ENCODE measurements at regions not wholly inside any gene's neighbourhood (a gene's known extent, or its start where the extent isn't known, plus 50 kb on each side); places are given as distances from the start of the nearest gene placed in this dataset.

DNA sequence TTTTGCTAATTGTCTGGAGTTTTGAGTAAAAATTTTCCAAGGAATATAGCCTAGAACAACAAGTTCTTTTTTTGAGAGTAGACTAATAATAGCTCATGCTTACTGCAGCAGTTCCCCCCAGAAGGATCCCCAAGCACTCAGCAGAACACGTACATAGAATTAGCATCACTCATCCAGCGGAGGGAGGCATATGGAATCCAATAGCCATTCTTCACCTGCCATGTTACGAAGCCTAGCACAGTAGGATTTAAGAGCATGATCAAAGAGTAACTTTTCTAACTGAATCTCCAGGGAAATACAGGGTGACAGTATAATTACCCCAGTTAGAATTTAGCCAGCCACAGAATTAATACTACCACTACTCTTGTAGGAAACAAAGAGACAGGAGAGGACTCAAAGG is 511.7 kb upstream of the NOX3 start:
- DNase-seq: no peak

DNA sequence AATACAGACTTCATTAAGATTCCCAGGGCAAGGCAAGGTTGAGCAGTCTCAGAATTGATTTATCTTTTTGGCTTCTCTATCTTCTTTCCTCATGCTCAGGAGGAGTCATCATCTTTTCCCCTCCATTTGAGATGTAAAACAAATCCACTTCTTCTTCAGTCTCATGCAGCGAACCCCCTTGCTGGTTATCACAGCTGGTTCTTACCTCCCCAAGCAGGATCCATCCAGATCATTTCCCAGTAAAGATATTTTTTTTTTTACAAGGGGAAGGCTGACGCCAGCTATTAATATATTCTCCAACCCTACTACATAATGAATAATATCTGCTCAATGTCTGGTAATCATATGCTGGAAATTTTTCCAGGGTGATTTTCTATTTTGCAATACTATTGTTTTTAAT is 508.9 kb upstream of the NOX3 start:
- DNase-seq: no peak

- no peak for DNase-seq
These were observed 506.6 kb upstream of the NOX3 start for GRCh38 chr6:155962276-155962675.

DNA sequence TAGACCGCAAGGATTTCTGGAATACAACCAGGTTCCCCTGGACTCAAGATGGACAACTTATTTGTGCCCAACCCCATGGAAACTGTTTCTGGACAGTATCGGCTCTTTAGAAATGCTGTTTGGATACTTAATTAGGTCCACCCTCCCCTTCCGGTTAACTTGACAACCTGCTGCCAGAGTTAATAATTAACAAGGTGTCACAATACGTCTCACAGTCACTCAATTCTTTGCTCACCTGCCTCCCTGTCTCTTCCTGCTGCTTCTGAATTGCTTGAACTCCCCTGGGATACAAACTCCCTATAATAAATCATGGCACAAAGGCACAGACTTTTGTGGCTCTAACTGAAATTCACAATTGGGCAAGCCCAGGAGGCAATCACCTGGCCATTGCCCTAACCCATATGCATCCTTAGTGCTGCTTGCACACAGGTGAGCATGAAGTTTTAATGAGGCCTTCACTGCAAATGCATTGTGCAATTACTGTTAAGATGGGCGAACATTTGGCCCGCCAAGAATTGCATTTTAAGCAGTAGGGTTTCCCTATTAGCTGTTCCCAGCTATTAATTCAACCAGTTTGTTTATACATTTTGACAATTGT is 504.4 kb upstream of the NOX3 start:
- DNase-seq: no peak

- no peak for DNase-seq
These were observed 502.9 kb upstream of the NOX3 start for GRCh38 chr6:155958550-155958949.

GRCh38 chr6:155955038-155955437 is 499.4 kb upstream of the NOX3 start:
- DNase-seq: no peak

DNA sequence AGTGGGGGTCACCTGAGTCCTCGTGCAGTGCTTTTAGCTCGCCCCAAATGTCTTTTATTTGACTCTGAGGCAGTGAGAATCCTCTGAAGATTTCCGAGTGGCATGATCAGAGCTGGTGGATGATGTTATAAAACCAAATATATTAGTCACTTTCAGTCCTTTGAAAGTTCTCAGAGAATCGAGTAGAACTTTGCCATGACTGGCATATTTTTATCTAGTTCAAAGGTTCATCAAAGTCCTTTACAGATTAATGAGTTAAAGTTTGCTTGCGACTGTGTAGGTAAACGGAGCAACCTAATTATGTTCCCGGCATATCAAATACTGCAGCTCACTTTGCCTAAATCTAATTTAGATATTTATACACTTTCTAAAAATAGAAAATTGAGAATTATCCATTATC is 498.5 kb upstream of the NOX3 start:
- no peak for DNase-seq

DNA sequence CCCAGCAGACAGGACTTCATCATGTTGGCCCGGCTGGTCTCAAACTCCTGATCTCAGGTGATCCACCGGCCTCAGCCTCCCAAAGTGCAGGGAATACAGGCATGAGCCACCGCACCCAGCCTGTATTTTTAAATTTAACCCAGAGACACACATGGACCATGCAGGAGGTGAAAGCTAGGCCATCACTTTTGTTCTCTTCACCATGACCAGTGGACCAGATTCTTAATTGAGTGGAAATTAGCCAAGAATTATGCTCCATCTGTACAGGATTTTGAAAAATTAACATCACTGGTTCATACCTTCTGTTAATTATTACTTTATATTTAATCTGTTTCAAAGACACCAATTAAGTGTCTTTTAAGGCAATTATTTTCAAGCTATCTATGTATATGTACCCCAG is 493.6 kb upstream of the NOX3 start:
- DNase-seq: no peak

- no peak for DNase-seq
These were observed 491.2 kb upstream of the NOX3 start for GRCh38 chr6:155946860-155947259.

- DNase-seq: no peak
These were observed 488.0 kb upstream of the NOX3 start for GRCh38 chr6:155943635-155944034.

DNA sequence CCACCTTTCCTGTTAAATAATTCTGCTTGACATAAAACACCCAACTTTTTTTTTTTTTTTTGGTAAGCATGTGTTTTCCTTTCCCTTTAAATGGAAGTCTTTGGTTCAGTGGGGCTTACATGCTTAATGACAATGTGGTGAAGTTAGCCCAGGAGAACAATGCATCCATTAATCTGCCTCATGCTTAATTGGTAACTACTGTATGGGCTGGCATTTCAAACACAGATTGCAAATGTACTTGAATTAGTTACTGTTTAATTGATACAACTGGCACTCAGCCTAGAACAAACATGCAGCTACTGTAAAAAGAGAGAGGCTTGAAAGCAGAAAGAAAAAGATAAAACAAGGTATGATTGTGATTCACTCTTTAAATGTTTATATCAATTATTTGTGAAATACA is 483.6 kb upstream of the NOX3 start:
- DNase-seq: no peak

GRCh38 chr6:155936551-155936950 is 480.9 kb upstream of the NOX3 start:
- DNase-seq: no peak

- no peak for DNase-seq
These were observed 480.5 kb upstream of the NOX3 start for GRCh38 chr6:155936127-155936526.

- DNase-seq: no peak
These were observed 461.4 kb upstream of the NOX3 start for GRCh38 chr6:155916846-155917624.

DNA sequence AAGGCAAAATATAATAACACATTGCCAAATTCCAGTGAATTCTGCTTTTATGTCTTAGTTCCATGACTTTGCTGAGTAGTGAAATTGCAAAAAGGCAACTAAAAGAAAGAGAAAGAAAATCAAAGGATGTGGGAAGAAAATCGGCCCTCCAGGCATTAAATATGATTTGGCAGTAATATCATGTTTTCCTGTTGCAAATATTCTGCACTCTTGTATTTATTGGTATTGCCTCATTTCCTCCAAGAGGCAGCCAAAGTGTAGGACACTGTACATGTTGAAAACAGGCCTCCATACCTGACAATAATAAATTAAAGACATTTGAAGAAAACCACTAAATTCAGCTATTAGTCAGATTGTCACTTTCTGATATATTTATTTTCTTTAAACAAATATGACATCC is 460.0 kb upstream of the NOX3 start:
- no peak for DNase-seq

GRCh38 chr6:155913816-155914215 is 458.2 kb upstream of the NOX3 start:
- DNase-seq: no peak

GRCh38 chr6:155909710-155910109 is 454.1 kb upstream of the NOX3 start:
- DNase-seq: no peak

DNA sequence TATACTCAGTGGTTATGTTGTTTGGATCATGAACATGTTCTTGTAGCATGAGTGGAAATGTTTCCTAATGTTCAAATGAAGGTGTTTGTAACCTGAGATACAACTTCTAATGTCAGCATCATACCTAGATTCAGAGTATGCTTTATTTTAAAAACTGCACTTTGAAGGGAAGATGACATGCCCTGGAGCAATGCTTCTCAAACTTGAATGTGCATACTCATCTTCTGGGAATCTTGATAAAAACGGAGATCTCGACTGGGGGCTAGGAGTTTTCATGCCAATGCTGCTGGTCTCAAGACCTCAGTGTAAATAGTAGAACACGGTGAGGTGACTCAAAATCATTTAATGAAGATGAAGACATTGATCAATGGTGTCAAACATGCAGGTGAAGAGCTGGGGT is 440.0 kb upstream of the NOX3 start:
- DNase-seq: no peak

DNA sequence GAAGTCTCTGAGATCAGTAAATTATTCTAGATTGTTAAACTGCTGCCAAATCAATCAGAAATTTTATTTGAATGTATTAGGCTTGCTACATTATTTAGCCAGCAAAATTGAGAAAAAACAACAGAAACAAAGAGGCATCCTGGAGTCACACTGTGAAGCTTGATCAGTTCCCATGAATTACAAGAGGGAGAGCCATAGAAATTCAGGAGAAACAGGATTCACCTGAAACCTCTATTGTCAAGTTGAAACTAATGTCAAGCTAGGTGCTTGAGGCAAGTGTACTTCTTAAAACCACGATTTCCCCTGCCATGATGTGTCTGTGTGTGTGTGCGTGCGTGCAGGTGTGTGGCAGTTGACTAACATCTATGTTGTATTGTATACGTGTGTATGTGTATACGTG is 439.1 kb upstream of the NOX3 start:
- DNase-seq: no peak

- DNase-seq: no peak
These were observed 438.6 kb upstream of the NOX3 start for GRCh38 chr6:155894262-155894661.

GRCh38 chr6:155890409-155890808 is 434.8 kb upstream of the NOX3 start:
- DNase-seq: no peak

- no peak for DNase-seq
These were observed 433.8 kb upstream of the NOX3 start for GRCh38 chr6:155889410-155889809.

- no peak for DNase-seq
These were observed 431.8 kb upstream of the NOX3 start for GRCh38 chr6:155887421-155887820.

DNA sequence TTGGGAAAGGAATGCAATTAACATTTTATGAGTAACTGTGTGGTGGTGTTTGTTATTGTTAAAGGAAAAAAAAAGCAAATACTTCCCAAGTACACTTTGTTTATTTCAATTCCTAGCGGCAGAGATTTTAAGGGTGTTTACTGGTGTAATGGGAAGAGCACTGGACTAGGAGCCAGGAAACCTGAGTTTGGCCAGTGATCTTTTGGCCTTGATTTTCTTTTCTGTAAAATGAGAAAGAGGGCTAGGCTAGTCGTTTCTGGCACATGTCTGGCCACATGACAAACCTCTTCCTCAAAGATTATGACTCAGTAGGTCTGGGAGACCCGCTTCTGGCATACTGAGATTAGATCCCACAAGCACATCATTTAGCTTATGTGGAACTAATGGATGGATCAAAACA is 428.1 kb upstream of the NOX3 start:
- no peak for DNase-seq

GRCh38 chr6:155883334-155883731 is 427.7 kb upstream of the NOX3 start:
- DNase-seq: no peak

Measured in NK-92 treated with Interleukin-12 subunit alpha and Interleukin-12 subunit beta, amount 100 ng/mL, for 24 hours (cell line).